H1 (cell line): ENCODE measurements at regions not wholly inside any gene's neighbourhood (a gene's known extent, or its start where the extent isn't known, plus 50 kb on each side); places are given as distances from the start of the nearest gene placed in this dataset.

Experiments
- JUN ChIP-seq: IDR thresholded peaks from 2 replicates; pipeline ENCODE4 v1.6.1; 2011; ENCODE audit warnings: low read depth, mild to moderate bottlenecking, improper control_type of control experiment, low read length
- POLR2A ChIP-seq, 2 experiments: IDR thresholded peaks; 1 replicate in 1 of 2; 2 replicates in 1 of 2; pipeline ENCODE4 v1.6.1; 2011; ENCODE audit warnings: low read depth in 2 of 2, low read length in 2 of 2, mild to moderate bottlenecking in 2 of 2; ENCODE audit errors: control extremely low read depth in 1 of 2

- TF ChIP-seq JUN (no peak), POLR2A (IDR thresholded peaks at IDR 0.05; ENCODE audit: control extremely low read depth in 1 of 2, low read depth in 2 of 2, low read length in 2 of 2) (no peak)
Measured at GRCh38 chr3:132246212-132246611, 71.0 kb upstream of the ACP3 start (continued).
